ENCODE measurements at regions not wholly inside any gene's neighbourhood (a gene's known extent, or its start where the extent isn't known, plus 50 kb on each side); places are given as distances from the start of the nearest gene placed in this dataset.

DNA sequence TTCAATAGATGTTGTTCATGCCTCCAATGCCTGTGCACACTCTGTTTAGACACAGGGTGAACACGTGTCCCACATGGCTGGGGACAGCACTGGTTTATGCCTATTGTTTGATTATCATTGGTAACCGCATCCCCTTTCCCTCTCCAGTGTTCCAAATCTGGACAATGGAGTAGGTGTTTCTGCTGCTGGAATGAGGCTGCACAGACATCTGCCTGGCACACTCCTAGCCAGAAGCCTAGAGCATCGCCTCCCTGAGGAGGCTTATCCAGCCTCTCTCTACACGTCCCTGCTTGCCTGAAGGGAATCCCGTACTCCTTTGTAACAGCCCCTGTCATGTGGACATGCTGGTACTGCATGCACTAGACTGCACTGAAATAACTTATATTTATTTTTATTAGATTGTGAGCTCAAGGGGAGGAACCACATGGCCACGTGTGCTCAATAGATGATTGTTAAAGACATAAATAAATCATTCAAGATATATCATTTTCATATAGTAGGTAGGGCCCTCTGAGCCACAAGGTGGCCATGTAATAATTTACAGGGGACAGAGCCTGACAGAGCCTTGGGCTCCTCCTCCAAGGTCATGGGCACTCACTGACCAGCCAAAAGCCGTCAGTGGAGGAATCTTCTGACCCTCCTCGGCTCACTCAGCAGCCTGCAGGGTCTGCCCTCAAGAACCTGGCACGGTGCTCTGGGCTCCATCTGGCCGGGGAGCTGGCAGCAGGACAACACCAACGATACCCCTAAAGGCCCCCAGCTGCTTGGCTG, 310.9 kb upstream of the ZNF32 start:
- DNase-seq (ENCODE audit: low spot score), result no peak

DNA sequence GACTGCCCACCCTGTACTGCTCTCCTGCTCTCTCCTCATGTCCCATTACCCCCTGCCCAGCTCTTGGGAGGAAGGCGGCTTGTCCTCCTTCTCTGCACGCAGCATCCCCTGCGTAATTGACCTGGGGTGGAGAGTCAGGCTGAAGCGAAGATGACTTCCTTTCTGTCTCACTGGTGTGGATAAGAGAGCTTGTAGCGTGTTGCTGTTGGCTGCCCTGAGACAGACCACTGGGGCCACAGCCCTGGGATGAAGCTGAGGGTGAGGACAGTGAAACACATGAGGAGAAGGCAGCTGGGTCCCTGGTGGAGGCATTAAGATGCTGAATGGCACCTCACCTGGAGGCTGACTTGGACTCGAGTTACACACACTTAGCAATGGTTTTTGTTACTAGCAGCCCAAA, 310.3 kb upstream of the ZNF32 start:
- no peak for DNase-seq (ENCODE audit: low spot score)

DNA sequence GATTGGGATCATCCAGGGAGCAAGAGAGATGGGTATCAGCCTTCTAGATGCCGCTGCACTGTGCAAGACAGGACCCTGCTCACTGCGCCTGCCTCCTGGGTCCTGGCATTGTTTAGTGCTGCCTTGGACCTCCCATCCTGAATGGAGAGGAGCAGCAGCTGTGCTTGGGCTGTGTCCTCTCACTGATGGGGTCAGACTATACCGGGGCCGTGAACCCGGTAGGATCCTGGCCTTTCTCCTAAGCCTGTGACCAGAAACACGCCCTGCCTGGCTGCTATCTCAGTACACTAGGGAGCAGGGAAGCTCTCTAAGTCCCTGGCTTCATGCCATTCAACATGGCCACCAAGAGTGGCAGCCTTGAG, 309.4 kb upstream of the ZNF32 start:
- DNase-seq (ENCODE audit: low spot score), result no peak

DNA sequence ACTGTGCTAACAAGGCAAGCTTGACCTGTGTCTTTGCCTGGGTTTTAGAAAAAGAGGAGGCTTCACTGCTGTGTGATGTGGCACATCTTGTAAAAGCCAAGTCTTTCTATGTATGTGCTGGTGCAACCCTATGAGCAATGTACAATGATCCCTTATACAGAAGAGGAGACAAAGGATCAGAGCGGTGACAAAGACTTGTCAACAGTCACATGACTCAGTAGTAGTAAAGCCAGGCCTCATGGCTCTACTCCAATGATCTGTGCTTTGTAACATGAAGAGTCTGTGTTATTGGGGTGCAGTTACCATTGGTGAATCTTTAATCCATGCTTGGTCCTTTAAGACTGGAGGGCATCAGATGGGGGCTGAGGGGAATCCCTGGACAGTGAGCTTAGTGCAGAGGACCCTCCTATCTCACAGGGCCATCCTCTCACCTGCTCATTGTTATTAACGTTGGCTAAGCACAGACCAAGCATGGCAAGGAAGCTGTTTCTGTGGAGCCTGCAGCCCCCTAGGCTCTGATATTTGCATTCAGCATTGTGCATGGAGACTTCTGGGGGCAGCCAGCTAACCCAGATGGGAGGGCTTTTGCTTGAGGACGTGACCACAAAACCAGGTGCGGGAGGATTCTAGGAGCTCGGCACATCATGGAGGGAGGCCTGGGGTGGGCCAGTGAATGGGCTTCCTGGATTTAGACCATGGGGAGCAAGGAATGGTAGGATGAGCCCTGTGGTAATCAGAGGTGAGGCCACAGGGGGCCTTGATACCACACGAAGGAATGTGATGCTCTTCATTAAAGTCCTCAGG, 308.8 kb upstream of the ZNF32 start:
- no peak for DNase-seq (ENCODE audit: low spot score)

DNA sequence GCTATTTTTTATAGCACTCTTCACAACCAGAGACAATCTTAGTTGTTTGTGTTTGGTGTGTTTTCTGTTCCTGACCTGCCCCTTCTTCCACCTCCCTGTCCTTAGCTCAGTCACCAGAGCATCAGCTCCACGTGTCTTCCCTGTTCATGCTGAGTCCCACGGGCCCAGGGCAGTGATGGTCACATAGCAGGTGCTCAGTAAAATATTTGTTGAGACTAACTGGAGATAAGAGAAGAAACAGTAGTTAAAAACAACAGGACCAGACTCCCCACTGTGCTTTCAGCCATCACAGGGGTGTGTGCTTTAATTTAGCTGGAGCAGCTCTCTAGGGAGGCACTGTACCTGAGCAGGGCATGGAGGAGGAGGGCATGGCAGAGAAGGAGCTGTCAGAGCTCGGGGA, 307.3 kb upstream of the ZNF32 start:
- no peak for DNase-seq (ENCODE audit: low spot score)

DNA sequence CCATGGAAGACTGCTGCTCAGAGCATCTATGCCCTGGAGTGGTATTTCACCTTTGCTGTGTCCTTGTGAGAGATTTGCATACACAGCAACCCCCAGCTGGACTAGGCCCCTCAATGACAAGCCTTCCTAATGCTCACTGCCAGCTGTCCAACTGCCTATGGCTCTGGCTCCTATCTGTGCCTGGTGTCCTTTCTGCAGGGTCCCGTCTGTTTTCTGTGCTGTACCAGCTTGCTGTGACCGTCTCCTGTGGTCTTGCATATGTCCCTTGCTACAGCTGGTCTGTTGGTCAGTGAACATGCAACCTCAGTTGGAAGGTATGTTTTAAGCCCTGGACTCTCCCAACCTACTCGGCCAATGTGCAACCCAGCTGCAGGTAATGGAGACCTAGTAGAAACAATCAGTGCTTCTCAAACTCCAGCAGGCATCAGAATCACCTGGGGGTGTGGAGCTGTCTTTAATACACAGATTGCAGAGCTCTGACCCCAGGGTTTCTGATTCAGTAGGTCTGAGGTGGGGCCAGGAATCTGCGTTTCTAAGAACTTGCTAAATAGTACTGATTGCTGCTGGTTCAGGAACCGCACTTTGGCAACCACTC, 306.4 kb upstream of the ZNF32 start:
- DNase-seq (ENCODE audit: low spot score), result no peak

DNA sequence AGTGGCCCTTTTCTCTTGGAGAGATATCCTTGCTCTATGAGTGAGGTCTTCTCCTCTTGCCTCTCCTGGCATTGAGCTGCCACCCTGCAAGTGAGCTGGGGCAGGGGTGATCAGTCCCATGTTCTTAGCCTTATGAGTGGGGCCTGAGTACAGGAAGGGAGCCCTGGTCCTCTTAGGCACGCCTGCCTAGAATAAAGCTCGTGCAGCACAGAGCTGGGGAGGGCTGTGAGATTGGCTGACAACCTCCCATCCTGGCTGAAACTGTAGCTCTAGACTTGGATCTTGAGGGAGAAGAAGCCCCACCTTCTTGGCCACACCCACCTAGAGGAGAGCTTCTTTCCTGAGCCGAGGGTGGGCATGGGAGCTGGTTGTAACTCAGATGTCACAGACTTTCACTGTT, 305.0 kb upstream of the ZNF32 start:
- no peak for DNase-seq (ENCODE audit: low spot score)

DNA sequence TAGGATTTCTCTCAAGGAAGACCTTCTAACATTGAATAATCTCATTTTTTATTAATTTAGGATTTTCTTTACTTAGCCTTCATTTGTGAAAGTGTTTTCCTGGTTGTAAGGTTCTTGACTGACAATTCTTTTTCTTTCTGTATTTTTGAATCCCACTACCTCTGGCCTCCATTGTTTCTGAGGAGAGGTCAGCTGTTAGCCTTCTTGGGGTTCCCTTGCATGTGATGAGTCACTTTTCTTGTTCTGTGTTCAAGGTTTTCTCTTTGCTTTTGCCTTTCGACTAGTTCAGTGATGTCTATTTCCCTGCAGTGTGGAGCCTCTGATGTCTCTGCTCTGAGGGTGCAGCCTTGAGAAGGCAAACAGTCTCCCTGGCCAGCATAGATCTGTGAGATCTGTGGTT, 304.1 kb upstream of the ZNF32 start:
- DNase-seq (ENCODE audit: low spot score), result no peak

DNA sequence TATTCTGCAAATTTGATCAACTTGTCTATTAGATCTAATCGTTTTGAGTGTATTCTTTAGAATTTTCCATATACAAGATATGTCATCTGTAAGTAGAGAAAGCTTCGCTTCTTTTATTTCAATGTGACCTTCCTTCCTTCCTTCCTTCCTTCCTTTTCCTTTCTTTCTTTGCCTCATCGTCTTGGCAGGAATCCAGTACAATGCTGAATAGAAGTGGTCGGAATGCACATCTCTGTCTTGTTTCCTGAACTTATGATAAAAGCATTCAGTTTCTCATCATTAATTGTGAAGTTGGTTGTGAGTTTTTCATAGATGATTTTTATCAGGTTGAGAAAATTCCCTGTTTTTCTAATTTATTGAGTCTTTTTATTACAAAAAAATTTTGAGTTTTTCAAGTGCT, 300.7 kb upstream of the ZNF32 start:
- no peak for DNase-seq (ENCODE audit: low spot score)

DNA sequence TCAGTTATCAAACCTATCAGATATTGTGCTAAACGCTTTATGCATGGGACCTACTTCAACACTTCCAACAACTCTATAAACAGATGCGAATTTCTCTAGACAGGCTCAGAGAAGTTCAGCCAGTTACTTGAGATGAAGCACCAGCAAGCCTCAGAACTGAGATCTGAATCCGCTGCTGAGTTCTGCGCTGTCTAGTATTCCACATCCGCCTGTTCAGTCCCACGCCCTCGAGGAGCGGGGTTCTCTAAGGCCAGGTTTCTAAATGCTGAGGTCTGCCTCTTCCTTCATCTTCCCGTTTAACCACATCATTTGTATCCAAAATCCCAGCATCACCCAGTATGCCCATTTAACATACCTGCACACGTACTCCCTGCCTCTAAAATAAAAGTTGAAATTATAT, 297.8 kb upstream of the ZNF32 start:
- no peak for DNase-seq (ENCODE audit: low spot score)

DNA sequence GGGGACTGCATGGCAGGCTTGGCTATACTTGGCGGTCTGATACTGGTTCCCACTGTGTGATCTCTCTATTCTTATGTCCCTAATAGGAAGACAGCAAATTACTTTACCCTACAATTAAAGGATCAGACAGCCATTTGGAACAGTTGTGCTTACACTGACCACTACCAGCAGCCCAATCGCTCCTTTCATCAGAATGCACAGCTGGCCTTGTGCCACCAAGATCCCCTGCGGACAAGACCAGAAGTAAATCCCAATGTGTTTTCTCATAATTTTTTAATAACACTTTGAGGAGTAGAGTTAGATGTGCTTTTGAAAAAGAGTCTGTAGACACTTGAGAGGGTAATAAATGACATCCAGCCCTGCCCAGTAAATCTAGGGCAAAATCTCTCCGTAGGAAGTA, 297.2 kb upstream of the ZNF32 start:
- DNase-seq (ENCODE audit: low spot score), result no peak

DNA sequence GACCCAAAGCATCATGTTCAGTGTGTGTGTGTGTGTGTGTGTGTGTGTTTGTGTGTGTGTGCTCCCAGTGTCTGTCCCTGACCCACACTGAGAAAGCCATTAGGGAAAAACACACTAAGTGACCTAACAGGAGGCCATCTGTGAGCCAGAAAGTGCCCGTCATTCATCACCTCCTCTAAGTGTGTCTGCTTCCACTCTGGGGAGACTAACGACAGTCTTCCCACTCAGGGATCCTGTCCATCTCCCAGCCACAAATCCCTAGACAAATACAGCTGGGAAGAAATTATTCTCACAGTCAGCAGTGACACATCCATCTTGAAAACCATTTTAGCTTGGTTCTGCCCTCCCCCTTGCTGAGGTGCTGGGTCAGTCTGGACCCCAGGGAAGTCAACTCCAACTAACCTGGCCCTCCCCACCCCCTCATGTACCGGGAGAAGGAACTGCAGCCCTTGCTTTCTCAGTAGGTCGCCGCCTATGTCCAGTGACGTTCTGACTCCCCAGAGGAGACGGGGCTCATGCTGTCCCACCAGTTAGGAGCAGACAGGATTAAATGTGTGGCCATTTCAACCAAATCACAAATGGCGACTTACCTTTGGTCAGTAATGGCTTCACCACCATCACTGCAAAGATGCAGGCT, 296.5 kb upstream of the ZNF32 start:
- no peak for DNase-seq (ENCODE audit: low spot score)

DNA sequence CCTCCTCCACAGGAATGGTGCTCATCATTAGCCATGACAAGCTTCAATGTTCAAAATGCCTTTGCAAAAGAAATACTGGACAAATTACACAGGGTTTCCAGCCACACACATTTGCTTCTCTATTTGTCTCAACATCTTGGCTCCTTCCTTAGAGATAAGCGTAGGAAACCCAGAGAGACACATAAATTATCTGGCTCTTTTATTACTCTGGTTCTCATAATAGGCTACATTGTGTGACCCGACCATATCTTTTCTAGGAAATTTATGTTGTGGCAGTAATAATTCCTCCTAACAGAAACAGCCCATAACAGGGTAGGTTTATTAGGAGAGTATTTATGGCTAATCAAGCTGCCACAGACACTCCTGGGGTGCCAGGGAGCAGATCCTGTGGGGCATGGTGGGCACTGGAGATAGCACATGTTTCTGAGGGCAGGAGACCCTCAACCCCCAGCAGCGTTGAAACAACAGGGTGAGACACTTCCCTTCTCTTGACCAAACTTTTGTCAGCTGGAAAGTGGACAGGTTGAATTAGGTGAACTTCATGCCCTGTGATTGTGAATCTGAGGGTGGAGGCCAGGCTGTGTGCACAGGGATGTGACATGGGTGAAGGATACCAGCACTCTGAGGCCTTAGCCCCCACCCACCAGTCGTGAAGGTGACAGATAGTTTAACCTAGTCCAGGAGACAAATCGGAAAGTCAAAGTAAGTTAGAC, 295.9 kb upstream of the ZNF32 start:
- DNase-seq (ENCODE audit: low spot score), result no peak

DNA sequence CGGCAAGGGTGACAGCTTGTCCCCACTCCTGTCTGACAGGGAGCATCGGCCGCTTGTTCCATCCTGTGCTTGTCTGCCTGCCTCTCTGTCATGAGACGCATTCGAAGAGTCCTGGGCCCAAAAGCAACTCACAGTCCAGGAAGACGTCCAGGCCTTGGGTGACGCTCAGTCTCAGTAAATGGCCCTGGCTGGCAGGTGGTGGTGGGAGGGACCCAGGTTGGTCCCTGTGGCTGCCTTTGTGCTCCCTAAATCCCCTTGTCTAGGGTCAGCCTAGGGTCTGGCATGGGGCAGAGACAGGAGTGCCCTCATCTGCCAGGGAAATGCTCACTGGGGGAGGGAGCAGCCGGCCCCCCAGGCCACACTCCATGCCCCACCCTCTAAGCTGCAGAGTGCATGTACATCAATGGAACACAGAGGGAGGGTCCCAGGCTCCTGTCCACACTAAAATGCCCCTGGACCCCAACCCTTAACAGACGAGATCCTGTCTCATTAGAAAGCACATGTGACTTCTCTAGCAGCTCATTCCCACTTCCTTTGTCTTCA, 295.2 kb upstream of the ZNF32 start:
- DNase-seq (ENCODE audit: low spot score), result no peak

DNA sequence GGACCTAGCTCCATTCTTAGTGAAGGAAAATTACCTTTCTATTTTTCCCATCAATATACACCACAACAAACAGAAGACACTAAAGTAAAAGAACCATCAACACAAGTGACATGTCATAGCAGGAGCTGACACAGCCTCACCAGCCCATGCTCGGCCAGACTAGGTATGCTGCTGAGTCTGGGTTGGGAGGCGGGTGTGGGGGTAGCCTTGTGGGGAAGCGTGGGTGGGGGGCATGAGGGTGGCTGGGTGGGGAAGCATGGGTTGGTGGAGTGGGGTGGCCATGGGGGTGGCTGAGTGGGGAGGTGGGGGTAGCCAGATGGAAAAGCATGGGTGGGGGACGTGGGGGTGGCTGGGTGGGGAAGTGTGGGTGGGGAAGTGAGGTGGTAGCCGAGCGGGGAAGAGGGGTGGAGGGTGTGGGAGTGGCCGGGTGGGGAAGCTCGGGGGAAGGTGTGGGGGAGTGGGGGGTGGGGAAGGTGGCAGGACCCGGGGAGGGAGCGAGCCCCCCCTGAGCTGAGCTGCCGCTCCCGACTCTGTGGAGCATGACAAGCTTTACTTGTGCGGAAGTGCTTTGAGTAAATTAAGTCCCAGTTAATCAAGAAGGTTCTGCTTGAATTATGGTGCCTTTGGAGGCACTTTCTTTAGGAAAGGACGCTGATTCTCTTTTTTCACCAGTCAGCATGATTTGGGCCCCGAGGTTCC, 294.6 kb upstream of the ZNF32 start:
- no peak for DNase-seq (ENCODE audit: low spot score)

DNA sequence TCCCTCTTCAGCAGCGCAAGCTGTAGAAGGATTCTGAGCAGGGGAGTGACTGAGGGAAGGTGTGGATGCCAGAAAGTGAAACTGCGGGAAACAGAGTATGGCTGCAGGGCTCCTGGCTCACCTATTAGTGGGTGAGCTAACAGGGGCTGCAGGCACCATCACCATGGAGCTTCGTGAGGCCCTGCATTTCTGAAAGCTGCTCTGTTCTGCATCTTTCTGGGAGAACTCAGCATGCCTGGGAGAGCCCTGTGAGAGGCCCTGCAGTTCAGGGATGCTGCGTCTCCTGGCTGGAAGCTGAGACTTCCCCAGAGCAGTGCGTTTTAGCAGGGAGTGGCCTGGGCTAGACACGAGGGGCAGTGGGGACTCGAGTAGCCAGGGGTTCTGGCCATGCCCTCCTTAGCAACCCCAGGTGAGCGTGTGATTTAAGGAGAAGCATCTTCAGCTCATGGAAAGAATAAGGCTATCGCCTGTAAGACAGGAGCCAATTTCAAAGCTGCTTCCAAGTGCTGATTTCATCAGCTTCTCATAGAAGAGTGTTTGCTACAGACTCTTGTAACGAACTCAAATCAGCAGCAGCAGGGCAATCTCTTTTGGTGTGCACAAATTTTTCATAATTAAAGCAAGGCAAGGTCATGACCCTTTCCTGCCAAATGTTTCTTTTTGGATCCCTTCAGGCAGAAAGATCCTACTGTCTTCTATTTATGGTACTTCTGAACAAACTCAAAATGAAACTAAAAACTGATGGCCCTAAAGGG, 293.6 kb upstream of the ZNF32 start:
- DNase-seq (ENCODE audit: low spot score), result no peak

DNA sequence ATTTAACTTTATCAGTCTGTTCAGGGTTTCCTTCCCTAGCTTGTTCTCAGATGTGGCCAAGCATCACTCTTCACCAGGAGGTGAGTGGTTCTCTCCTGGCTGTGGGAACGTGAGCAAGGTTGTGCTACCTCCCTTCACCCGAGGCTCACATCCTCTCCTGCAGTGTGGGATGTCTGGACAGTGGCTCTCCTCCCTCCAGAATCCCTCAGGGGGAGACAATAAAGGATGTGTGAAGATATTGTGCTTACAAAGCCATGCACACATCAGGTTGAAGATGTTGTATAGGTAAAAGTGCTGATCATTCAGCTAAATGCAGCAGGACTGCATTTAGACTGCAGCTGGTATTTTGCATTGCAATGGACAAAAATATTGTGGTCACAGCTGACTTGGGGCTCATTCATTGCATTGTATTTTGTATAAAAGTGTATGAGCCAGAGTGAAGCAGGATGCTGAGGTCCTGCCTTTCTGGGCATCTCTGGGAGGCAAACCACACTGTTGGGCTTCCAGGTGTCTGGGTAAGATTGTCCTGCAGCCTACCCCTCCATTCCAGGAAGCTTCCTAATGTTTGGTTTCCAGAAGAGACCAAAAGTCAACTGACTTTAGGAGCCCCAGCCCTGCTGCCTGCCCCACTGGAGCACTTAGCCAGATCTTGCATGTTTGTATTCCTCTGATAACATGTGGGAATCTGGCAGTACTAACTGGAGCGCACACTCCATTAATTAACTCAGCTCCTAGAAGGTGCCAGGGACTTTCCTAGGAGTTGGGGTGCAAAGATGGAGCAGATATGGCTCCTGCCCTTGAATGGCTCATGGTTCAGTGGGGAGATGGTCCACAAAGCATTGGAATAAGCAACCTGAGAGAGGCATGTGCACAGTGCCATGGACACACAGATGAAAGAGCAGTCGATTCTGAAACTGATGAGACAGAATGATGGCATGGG, 292.5 kb upstream of the ZNF32 start:
- no peak for DNase-seq (ENCODE audit: low spot score)

DNA sequence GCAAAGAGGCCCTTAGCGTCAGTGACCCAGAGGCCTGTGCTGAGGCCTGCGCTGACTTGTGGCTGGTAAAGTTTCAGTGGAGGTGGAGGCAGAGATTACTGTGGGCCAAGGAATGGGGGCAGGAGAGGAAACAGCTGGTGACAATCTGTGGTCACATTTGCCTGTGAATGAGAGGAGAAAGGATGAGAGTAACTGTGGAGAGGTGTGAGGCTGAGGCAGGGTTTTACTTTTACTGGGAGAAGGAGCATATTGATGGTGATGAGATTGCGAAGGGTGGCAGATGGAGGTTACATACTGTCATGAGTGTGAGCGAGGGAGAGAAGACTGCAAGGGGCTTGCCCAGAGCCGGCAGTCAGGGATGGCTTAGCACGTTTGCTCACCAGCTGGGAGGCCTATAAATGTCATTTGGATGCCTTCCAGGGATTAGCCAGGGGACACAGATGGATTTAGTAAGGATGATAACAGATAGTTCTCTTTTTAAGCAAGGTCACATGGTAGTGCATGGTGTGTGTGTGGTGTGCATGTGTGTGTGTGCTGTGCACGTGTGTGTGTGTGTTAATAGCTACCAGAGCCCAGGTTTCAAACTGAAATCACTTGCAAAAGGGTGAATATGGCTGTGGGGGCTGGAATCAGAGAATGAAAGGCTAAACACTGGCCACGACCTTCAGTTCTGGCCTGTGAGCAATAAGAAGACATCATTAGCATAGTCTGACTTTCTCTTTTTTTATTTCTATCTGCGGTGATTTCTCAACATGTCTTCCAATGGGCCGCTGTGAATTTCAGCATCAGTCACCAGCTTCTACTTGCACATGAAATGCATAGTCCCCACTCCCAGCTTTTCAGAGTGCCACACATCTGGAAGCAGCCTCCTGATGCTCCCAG, 291.5 kb upstream of the ZNF32 start:
- DNase-seq (ENCODE audit: low spot score), result no peak

All from H4 (cell line).